HEK293 (cell line): ENCODE measurements at regions not wholly inside any gene's neighbourhood (a gene's known extent, or its start where the extent isn't known, plus 50 kb on each side); places are given as distances from the start of the nearest gene placed in this dataset.

ENCODE experiments used
- CTCF ChIA-PET: fragments of 350-600 bp; formaldehyde crosslinking; extraction: SDS; loops from one replicate; lab custom pipeline; 2021; ENCODE audit warnings: antibody characterized with exemption; lab: Yijun Ruan, JAX
- POLR2A ChIA-PET: fragments of 300-600 bp; formaldehyde crosslinking; extraction: SDS; loops from one replicate; lab custom pipeline; 2020; ENCODE audit warnings: antibody characterized with exemption, inconsistent platforms; lab: Yijun Ruan, JAX
- H3K27ac ChIP-seq: fragments of 200-500 bp; sonication (Bioruptor generic); 2 replicates; pipeline ENCODE4 v1.5.1; 2014; ENCODE audit warnings: low read depth, low read length, control low read depth, inconsistent platforms; ENCODE audit errors: extremely low read depth
- H3K36me3 ChIP-seq, 2 experiments: fragments of 200-500 bp in 1 of 2; sonication (Bioruptor generic) in 1 of 2; 1 replicate in 1 of 2; 2 replicates in 1 of 2; pipeline ENCODE4 v1.5.1; 2014 to 2017; ENCODE audit warnings: inconsistent platforms in 2 of 2, low read length in 2 of 2; ENCODE audit not compliant: control insufficient read depth in 2 of 2, insufficient read depth in 1 of 2
- H3K4me1 ChIP-seq: fragments of 200-500 bp; sonication (Bioruptor generic); 2 replicates; pipeline ENCODE4 v1.5.1; 2014; ENCODE audit warnings: mild to moderate bottlenecking, low read length, inconsistent platforms; ENCODE audit not compliant: control insufficient read depth, insufficient read depth
- H3K4me3 ChIP-seq: 2 replicates; pipeline ENCODE4 v1.5.1; 2011; ENCODE audit warnings: low read depth, mild to moderate bottlenecking, control low read depth, low read length, moderate library complexity
- H3K9me3 ChIP-seq: fragments of 200-500 bp; sonication (Bioruptor generic); 2 replicates; pipeline ENCODE4 v1.5.1; 2014; ENCODE audit warnings: low read depth, low read length, inconsistent platforms; ENCODE audit not compliant: control insufficient read depth, insufficient read depth
- GLIS1 ChIP-seq: fragments of 450-650 bp; formaldehyde crosslinking; IDR thresholded peaks from 2 replicates; pipeline ENCODE4 v1.5.1; 2016; ENCODE audit warnings: missing biosample characterization, missing genetic modification characterization
- IKZF3 ChIP-seq: fragments of 450-650 bp; IDR thresholded peaks from 2 replicates; pipeline ENCODE4 v1.5.0; 2018; ENCODE audit warnings: missing biosample characterization, mild to moderate bottlenecking, missing genetic modification characterization, moderate library complexity
- MEIS1 ChIP-seq: sonication (generic); formaldehyde crosslinking; IDR thresholded peaks from 2 replicates; pipeline ENCODE4 v1.8.1; 2022; ENCODE audit warnings: missing genetic modification reagents, mild to moderate bottlenecking, borderline replicate concordance
- SALL2 ChIP-seq: fragments of 450-650 bp; formaldehyde crosslinking; IDR thresholded peaks from 2 replicates; pipeline ENCODE4 v1.5.0; 2017; ENCODE audit warnings: missing biosample characterization, mild to moderate bottlenecking, missing genetic modification characterization, borderline replicate concordance
- YY1 ChIP-seq: fragments of 450-650 bp; formaldehyde crosslinking; IDR thresholded peaks from 2 replicates; pipeline ENCODE4 v1.5.1; 2018; ENCODE audit warnings: missing biosample characterization, missing genetic modification characterization
- ZBTB10 ChIP-seq: fragments of 450-650 bp; formaldehyde crosslinking; IDR thresholded peaks from 2 replicates; pipeline ENCODE4 v1.5.1; 2016; ENCODE audit warnings: missing biosample characterization, missing genetic modification characterization
- ZBTB20 ChIP-seq: fragments of 450-650 bp; formaldehyde crosslinking; IDR thresholded peaks from 2 replicates; pipeline ENCODE4 v1.5.1; 2016; ENCODE audit warnings: missing biosample characterization, missing genetic modification characterization
- ZBTB49 ChIP-seq: fragments of 450-650 bp; formaldehyde crosslinking; IDR thresholded peaks from 2 replicates; pipeline ENCODE4 v1.5.1; 2016; ENCODE audit warnings: missing biosample characterization, missing genetic modification characterization, low read depth
- ZIC2 ChIP-seq: fragments of 450-650 bp; formaldehyde crosslinking; IDR thresholded peaks from 2 replicates; pipeline ENCODE4 v1.5.1; 2016; ENCODE audit warnings: missing biosample characterization, missing genetic modification characterization
- ZNF10 ChIP-seq: fragments of 450-650 bp; formaldehyde crosslinking; IDR thresholded peaks from 2 replicates; pipeline ENCODE4 v1.5.1; 2017; ENCODE audit warnings: missing biosample characterization, missing genetic modification characterization
- ZNF175 ChIP-seq: fragments of 450-650 bp; formaldehyde crosslinking; IDR thresholded peaks from 2 replicates; pipeline ENCODE4 v1.5.1; 2016; ENCODE audit warnings: missing biosample characterization, missing genetic modification characterization
- ZNF23 ChIP-seq: fragments of 450-650 bp; formaldehyde crosslinking; IDR thresholded peaks from 2 replicates; pipeline ENCODE4 v1.5.1; 2016; ENCODE audit warnings: missing biosample characterization, missing genetic modification characterization, borderline replicate concordance
- ZNF280D ChIP-seq: fragments of 450-650 bp; formaldehyde crosslinking; IDR thresholded peaks from 2 replicates; pipeline ENCODE4 v1.5.1; 2016; ENCODE audit warnings: missing biosample characterization, missing genetic modification characterization
- ZNF37A ChIP-seq: fragments of 450-650 bp; IDR thresholded peaks from 2 replicates; pipeline ENCODE4 v1.5.1; 2018; ENCODE audit warnings: missing biosample characterization, missing genetic modification characterization
- ZNF501 ChIP-seq: fragments of 450-650 bp; formaldehyde crosslinking; IDR thresholded peaks from 2 replicates; pipeline ENCODE4 v1.5.1; 2016; ENCODE audit warnings: missing biosample characterization, missing genetic modification characterization
- ZNF518A ChIP-seq: fragments of 450-650 bp; formaldehyde crosslinking; conservative IDR thresholded peaks from 2 replicates; pipeline ENCODE4 v1.5.1; 2016; ENCODE audit warnings: low read depth, missing biosample characterization, missing genetic modification characterization
- ZNF521 ChIP-seq: fragments of 450-650 bp; formaldehyde crosslinking; IDR thresholded peaks from 2 replicates; pipeline ENCODE4 v1.5.1; 2017; ENCODE audit warnings: missing biosample characterization, mild to moderate bottlenecking, missing genetic modification characterization
- ZNF555 ChIP-seq: fragments of 450-650 bp; formaldehyde crosslinking; conservative IDR thresholded peaks from 2 replicates; pipeline ENCODE4 v1.5.1; 2017; ENCODE audit warnings: missing biosample characterization, mild to moderate bottlenecking, missing genetic modification characterization, inconsistent platforms
- ZNF571 ChIP-seq: fragments of 450-650 bp; formaldehyde crosslinking; IDR thresholded peaks from 2 replicates; pipeline ENCODE4 v1.5.0; 2017; ENCODE audit warnings: missing biosample characterization, missing genetic modification characterization
- ZNF639 ChIP-seq: fragments of 450-650 bp; formaldehyde crosslinking; IDR thresholded peaks from 2 replicates; pipeline ENCODE4 v1.5.1; 2016; ENCODE audit warnings: missing biosample characterization, missing genetic modification characterization
- ZNF677 ChIP-seq: fragments of 450-650 bp; IDR thresholded peaks from 2 replicates; pipeline ENCODE4 v1.5.0; 2018; ENCODE audit warnings: missing biosample characterization, mild to moderate bottlenecking, missing genetic modification characterization, moderate library complexity
- ZNF747 ChIP-seq: fragments of 450-650 bp; formaldehyde crosslinking; IDR thresholded peaks from 2 replicates; pipeline ENCODE4 v1.5.1; 2016; ENCODE audit warnings: missing biosample characterization, missing genetic modification characterization

GRCh38 chr3:152581951-152582350 lies 253.0 kb upstream of the P2RY1 start:
- Histone ChIP-seq H3K4me1 (no peaks in the 10 kb centered on the region), H3K4me3 (no peak overlapping the region), H3K9me3 (no peaks in the 10 kb centered on the region), H3K27ac (no peak overlapping the region), H3K36me3 (no peaks in the 10 kb centered on the region)
- CTCF ChIA-PET, result no interaction called here
- TF ChIP-seq ZNF175 (tag by site-specific recombination) (no peak), ZNF518A (tag by site-specific recombination) (no peak), ZNF639 (tag by site-specific recombination) (no peak), ZNF23 (tag by site-specific recombination) (no peak), ZNF677 (no peak), ZNF10 (tag by site-specific recombination) (no peak), ZNF747 (tag by site-specific recombination) (no peak), ZIC2 (tag by site-specific recombination) (no peak), ZNF501 (no peak), ZNF555 (no peak), ZBTB10 (tag by site-specific recombination) (no peak), ZNF571 (no peak)
- POLR2A ChIA-PET, result no interaction called here

GRCh38 chr3:152583963-152584362 lies 251.0 kb upstream of the P2RY1 start:
- Histone ChIP-seq H3K9me3 (no peaks in the 10 kb centered on the region), H3K4me3 (no peak overlapping the region), H3K4me1 (no peaks in the 10 kb centered on the region), H3K27ac (no peak overlapping the region), H3K36me3 (no peaks in the 10 kb centered on the region)
- CTCF ChIA-PET, result no interaction called here
- TF ChIP-seq MEIS1 (CRISPR knock-in tag), result no peak
- TF ChIP-seq ZBTB20, result no peak
- TF ChIP-seq ZNF521 (tag by site-specific recombination), result no peak
- TF ChIP-seq ZNF280D, result no peak
- no peak for TF ChIP-seq SALL2 (tag by site-specific recombination)
- no peak for TF ChIP-seq GLIS1 (tag by site-specific recombination)
- no peak for TF ChIP-seq YY1
- TF ChIP-seq ZNF37A (tag by site-specific recombination), result no peak
- no peak for TF ChIP-seq ZBTB49 (tag by site-specific recombination)
- no peak for TF ChIP-seq IKZF3 (tag by site-specific recombination)
- POLR2A ChIA-PET, result no interaction called here
